KMS-11 (cell line): ENCODE measurements at regions not wholly inside any gene's neighbourhood (a gene's known extent, or its start where the extent isn't known, plus 50 kb on each side); places are given as distances from the start of the nearest gene placed in this dataset.
A peak's percentile ranks its signal among the peaks of the same experiment; 100 is the strongest.

Experiments
- H2AFZ ChIP-seq: fragments of 200-600 bp; sonication (generic); 2 replicates; pipeline ENCODE4 v1.6.1; 2016; ENCODE audit warnings: antibody characterized with exemption, mixed run types, low read depth
- H3K27ac ChIP-seq: fragments of 200-600 bp; sonication (generic); 2 replicates; pipeline ENCODE4 v1.6.1; 2016; ENCODE audit warnings: mild to moderate bottlenecking, mixed run types
- H3K27me3 ChIP-seq: fragments of 200-600 bp; sonication (generic); 2 replicates; pipeline ENCODE4 v1.6.1; 2017; ENCODE audit warnings: mild to moderate bottlenecking, low read depth, mixed run types, moderate library complexity; ENCODE audit not compliant: insufficient read depth
- H3K36me3 ChIP-seq: fragments of 200-600 bp; sonication (generic); 2 replicates; pipeline ENCODE4 v1.6.1; 2017; ENCODE audit warnings: mild to moderate bottlenecking, mixed run types; ENCODE audit not compliant: insufficient read depth
- H3K4me1 ChIP-seq: fragments of 200-600 bp; sonication (generic); 2 replicates; pipeline ENCODE4 v1.6.1; 2016; ENCODE audit warnings: mild to moderate bottlenecking, low read depth, mixed run types; ENCODE audit not compliant: poor library complexity, severe bottlenecking
- H3K4me2 ChIP-seq: fragments of 200-600 bp; sonication (generic); 2 replicates; pipeline ENCODE4 v1.7.0; 2016; ENCODE audit warnings: mild to moderate bottlenecking, mixed run types
- H3K4me3 ChIP-seq: fragments of 200-600 bp; sonication (generic); IDR thresholded peaks from 2 replicates; pipeline ENCODE4 v1.6.1; 2017; ENCODE audit warnings: low read depth, low read length, mixed read lengths; ENCODE audit not compliant: insufficient read depth
- H3K79me2 ChIP-seq: fragments of 200-600 bp; sonication (generic); 2 replicates; pipeline ENCODE4 v1.6.1; 2016; ENCODE audit warnings: low read depth, mixed run types; ENCODE audit not compliant: insufficient read depth
- H3K9ac ChIP-seq: fragments of 200-600 bp; sonication (generic); 2 replicates; pipeline ENCODE4 v1.6.1; 2016; ENCODE audit warnings: mild to moderate bottlenecking, mixed run types
- H4K20me1 ChIP-seq: fragments of 200-600 bp; sonication (generic); 2 replicates; pipeline ENCODE4 v1.6.1; 2016; ENCODE audit warnings: mild to moderate bottlenecking, mixed run types; ENCODE audit not compliant: insufficient read depth
- CTCF ChIP-seq: fragments of 200-600 bp; sonication (generic); conservative IDR thresholded peaks from 2 replicates; pipeline ENCODE4 v1.6.1; 2017; ENCODE audit warnings: low read depth, mild to moderate bottlenecking, antibody characterized with exemption, low read length, moderate library complexity, mixed read lengths

- Histone ChIP-seq H3K27me3 (no peaks in the 10 kb centered on the region), H2AFZ (peak overlapping the region; percentile 69), H3K79me2 (no peaks in the 10 kb centered on the region), H3K4me3 (no peak overlapping the region), H3K27ac (peak overlapping the region; percentile 73), H3K4me2 (peak overlapping the region; percentile 46), H4K20me1 (no peaks in the 10 kb centered on the region), H3K9ac (peak overlapping the region; percentile 35; the same call in 1 of the 2 replicates), H3K36me3 (no peaks in the 10 kb centered on the region), H3K4me1 (peaks cover 21% of the 10 kb centered on the region)
- TF ChIP-seq CTCF = no peak
Observed at GRCh38 chr10:55098452-55098851, 297.4 kb upstream of the PCDH15 start.

DNA sequence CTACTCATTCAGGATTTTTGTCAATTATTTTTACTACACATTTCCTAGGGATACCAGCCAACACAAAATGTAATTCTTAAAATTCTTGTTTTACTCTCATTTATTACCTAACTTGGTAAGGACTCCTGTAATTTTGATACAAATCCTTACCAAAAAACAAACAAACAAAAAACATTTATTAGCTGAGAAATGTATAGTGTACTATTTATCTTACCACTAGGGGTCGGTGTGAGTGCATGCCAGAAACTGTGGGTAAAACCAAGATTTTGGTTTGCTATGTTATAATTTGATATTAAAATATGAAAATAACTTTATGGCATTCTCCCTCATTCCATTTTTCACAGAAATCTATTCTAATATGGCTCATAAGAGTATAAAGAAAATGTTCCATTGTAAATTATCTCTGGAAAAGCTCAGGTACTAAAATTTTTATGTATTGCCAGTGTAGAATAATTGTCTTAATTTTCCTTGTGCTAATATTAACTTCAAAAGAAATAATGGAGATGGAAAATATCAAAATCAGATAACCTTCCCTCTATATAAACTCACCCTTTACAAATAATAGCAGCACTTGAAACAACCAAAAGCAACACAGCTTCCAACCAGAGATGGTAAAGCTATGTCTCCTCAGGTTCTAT, 290.8 kb upstream of the PCDH15 start:
- Histone ChIP-seq H4K20me1 (no peaks in the 10 kb centered on the region), H2AFZ (no peak overlapping the region), H3K27me3 (no peaks in the 10 kb centered on the region), H3K4me3 (no peak overlapping the region), H3K9ac (no peak overlapping the region), H3K27ac (no peak overlapping the region), H3K36me3 (no peaks in the 10 kb centered on the region), H3K4me1 (peaks cover 7% of the 10 kb centered on the region), H3K79me2 (no peaks in the 10 kb centered on the region), H3K4me2 (no peak overlapping the region)
- peak; percentile 86 for TF ChIP-seq CTCF

DNA sequence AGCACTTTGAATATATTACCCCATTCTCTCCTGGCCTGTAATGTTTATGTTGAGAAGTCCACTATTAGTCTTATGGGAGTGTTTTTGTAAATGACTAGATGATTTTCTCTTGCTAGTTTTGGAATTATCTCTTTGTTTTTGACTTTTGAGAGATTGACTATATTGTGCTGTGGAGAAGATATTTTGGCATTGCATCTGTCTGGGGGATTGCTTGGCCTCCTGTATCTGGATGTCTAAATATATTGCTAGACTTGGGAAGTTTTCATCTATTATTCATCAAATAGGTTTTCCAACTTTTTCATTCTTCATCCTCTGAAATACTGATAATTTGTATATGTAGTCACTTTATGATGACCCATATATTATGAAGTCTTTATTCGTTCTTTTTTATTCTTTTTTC, 277.1 kb upstream of the PCDH15 start:
- Histone ChIP-seq H3K4me3 (no peak overlapping the region), H3K4me1 (no peaks in the 10 kb centered on the region), H3K36me3 (no peaks in the 10 kb centered on the region), H3K9ac (no peak overlapping the region), H2AFZ (no peak overlapping the region), H3K4me2 (no peak overlapping the region), H3K27ac (no peak overlapping the region), H4K20me1 (no peaks in the 10 kb centered on the region), H3K79me2 (no peaks in the 10 kb centered on the region), H3K27me3 (no peaks in the 10 kb centered on the region)
- no peak for TF ChIP-seq CTCF

DNA sequence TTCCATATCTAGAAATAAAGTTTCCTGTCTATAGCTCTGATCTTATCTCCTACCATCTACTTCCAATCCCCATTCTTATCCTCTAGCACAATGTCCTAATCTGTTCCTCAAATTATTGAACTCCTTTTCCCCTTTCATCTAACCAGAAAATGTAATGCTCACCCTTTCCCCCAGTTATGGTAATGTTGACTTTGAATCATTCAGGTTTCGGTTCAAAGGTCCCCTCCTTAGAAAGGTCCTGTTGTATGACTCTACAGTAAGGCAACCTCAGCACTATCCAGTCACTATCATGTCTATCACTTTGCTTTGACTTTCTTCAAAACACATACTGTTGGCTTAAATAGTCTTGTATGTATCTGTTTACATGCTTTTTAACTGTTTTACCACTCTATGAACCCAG, 264.2 kb upstream of the PCDH15 start:
- Histone ChIP-seq H3K9ac (no peak overlapping the region), H2AFZ (no peak overlapping the region), H3K4me3 (no peak overlapping the region), H3K4me1 (no peaks in the 10 kb centered on the region), H3K4me2 (no peak overlapping the region), H4K20me1 (no peaks in the 10 kb centered on the region), H3K79me2 (no peaks in the 10 kb centered on the region), H3K27ac (no peak overlapping the region), H3K36me3 (no peaks in the 10 kb centered on the region), H3K27me3 (no peaks in the 10 kb centered on the region)
- TF ChIP-seq CTCF = no peak
